HAP-1 (cell line): ENCODE measurements at regions not wholly inside any gene's neighbourhood (a gene's known extent, or its start where the extent isn't known, plus 50 kb on each side); places are given as distances from the start of the nearest gene placed in this dataset.
"Not testable (repeated sequence)": the region's sequence is repeated elsewhere in the genome, so short reads cannot be mapped to it uniquely, and the experiment has no call there.

Experiments used
- DNase-seq, 2 experiments: peaks; one replicate each; pipeline ENCODE4 v3.0.0-alpha.2; 2016 to 2020; ENCODE audit warnings: low spot score in 2 of 2
- H3K27me3 ChIP-seq: fragments of 250-450 bp; sonication (Bioruptor Pico); 2 replicates; pipeline ENCODE4 v1.5.1; 2020; ENCODE audit warnings: low read depth, mild to moderate bottlenecking, moderate library complexity
- H3K36me3 ChIP-seq: fragments of 250-450 bp; sonication (Bioruptor Pico); replicated peaks from 2 replicates; pipeline ENCODE4 v1.5.1; 2020; ENCODE audit warnings: mild to moderate bottlenecking
- H3K4me1 ChIP-seq: fragments of 250-450 bp; sonication (Bioruptor Pico); 2 replicates; pipeline ENCODE4 v1.5.1; 2020; ENCODE audit warnings: mild to moderate bottlenecking
- H3K4me3 ChIP-seq: fragments of 250-450 bp; sonication (Bioruptor Pico); 2 replicates; pipeline ENCODE4 v1.5.1; 2020; ENCODE audit warnings: mild to moderate bottlenecking, moderate library complexity
- H3K9me3 ChIP-seq: fragments of 250-450 bp; sonication (Bioruptor Pico); 2 replicates; pipeline ENCODE4 v1.5.1; 2020; ENCODE audit warnings: mild to moderate bottlenecking, moderate library complexity
- in situ Hi-C: fragments of 300-500 bp; cut with MboI; formaldehyde crosslinking; loops from 3 replicates; pipeline ENCODE4 v1.14.3; 2020; ENCODE audit warnings: low sequenced_read_pairs, inconsistent platforms, mixed read lengths

DNA sequence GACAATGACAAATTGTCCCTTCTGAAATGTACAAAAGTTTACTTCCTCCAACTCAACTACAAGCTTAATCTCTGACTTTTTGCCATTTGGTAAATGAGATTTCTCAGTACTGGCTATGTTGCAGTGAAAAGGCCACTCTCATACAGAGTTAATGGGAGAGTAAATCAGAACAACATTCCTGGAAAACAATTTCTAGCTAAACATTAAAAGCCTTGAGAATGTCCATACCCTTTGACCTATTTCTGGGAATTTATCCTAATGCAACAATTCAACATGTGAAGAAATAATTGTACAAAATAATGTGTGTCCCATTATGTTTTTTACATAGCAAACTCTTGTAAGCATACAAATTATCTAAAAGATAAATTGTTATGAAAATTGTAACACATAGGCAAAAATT lies 56.3 kb upstream of the SPEF2 start:
- H3K27me3 ChIP-seq = no peaks in the 10 kb centered on the region
- H3K4me1 ChIP-seq = no peaks in the 10 kb centered on the region
- H3K9me3 ChIP-seq = no peaks in the 10 kb centered on the region; the same call in 1 of the 2 replicates
- no peaks in the 10 kb centered on the region for H3K36me3 ChIP-seq
- in situ Hi-C loops = no loop called here
- no peak for DNase-seq
- H3K4me3 ChIP-seq = no peak overlapping the region

GRCh38 chr5:35557748-35558147 lies 59.9 kb upstream of the SPEF2 start:
- Histone ChIP-seq H3K27me3 (no peaks in the 10 kb centered on the region), H3K4me1 (no peaks in the 10 kb centered on the region), H3K4me3 (no peak overlapping the region), H3K9me3 (no peaks in the 10 kb centered on the region; the same call in 1 of the 2 replicates), H3K36me3 (no peaks in the 10 kb centered on the region)
- no peak for DNase-seq
- in situ Hi-C loops = no loop called here

- no peak for DNase-seq
- no peaks in the 10 kb centered on the region for H3K36me3 ChIP-seq
- H3K9me3 ChIP-seq = no peaks in the 10 kb centered on the region; the same call in 1 of the 2 replicates
- H3K4me1 ChIP-seq = no peaks in the 10 kb centered on the region
- no peaks in the 10 kb centered on the region for H3K27me3 ChIP-seq
- in situ Hi-C loops = no loop called here
- H3K4me3 ChIP-seq = no peak overlapping the region
Measured at GRCh38 chr5:35557199-35557598, 60.5 kb upstream of the SPEF2 start.

DNA sequence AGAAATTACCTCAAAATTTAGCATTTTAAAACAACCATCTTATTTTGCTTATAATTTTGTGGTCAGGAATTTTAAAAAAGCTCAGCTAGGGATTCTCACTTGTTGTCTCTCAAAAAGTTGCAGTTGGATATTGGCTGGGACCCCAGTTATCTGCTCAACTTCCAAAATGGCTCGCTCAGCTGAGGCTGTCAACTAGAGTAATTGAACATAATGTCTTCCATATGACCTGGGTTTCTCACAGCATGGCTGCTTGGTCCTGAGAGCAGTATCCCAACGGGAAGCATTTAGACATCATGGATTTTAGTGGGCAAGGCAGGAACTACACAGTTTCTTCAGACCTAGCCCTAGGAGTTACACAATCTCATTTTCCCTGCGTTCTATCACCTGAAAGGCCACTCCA lies 63.6 kb upstream of the SPEF2 start:
- H3K4me1 ChIP-seq = no peaks in the 10 kb centered on the region
- no peak overlapping the region for H3K4me3 ChIP-seq
- no peaks in the 10 kb centered on the region for H3K27me3 ChIP-seq
- no peaks in the 10 kb centered on the region; the same call in 1 of the 2 replicates for H3K9me3 ChIP-seq
- H3K36me3 ChIP-seq = no peaks in the 10 kb centered on the region
- DNase-seq = no peak
- in situ Hi-C loops = no loop called here

GRCh38 chr5:35545190-35545589 lies 72.5 kb upstream of the SPEF2 start:
- H3K4me3 ChIP-seq = no peak overlapping the region
- in situ Hi-C loops = no loop called here
- H3K27me3 ChIP-seq = peaks cover 5% of the 10 kb centered on the region; the same call in 1 of the 2 replicates
- H3K36me3 ChIP-seq = no peaks in the 10 kb centered on the region
- H3K9me3 ChIP-seq = no peaks in the 10 kb centered on the region
- no peaks in the 10 kb centered on the region for H3K4me1 ChIP-seq
- DNase-seq = no peak

GRCh38 chr5:35543408-35543807 lies 74.3 kb upstream of the SPEF2 start:
- H3K9me3 ChIP-seq = no peaks in the 10 kb centered on the region
- peaks cover 5% of the 10 kb centered on the region; the same call in 1 of the 2 replicates for H3K27me3 ChIP-seq
- H3K4me3 ChIP-seq = no peak overlapping the region
- no peaks in the 10 kb centered on the region for H3K4me1 ChIP-seq
- DNase-seq = no peak
- no peaks in the 10 kb centered on the region for H3K36me3 ChIP-seq
- in situ Hi-C loops = no loop called here

DNA sequence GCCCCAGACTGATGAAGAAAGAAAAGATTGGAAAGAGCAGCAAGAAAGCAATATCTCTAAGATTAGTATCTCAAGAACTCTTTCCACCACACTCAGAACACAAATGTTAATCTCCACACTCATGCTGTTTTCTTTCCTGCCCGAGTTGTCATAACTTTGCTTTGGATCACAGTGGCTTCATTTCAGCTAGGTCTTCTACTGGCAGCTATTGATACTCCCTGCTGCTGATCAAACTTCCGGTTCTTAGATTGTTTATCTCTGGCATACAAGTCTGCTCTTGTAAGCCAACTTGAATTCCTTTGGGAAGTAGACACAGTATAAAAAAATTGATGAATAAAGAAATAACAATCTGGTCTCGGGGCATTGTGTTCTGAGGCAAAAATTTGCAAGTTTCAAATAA lies 77.7 kb upstream of the SPEF2 start:
- no peak for DNase-seq
- no peaks in the 10 kb centered on the region for H3K4me1 ChIP-seq
- no peaks in the 10 kb centered on the region for H3K36me3 ChIP-seq
- H3K27me3 ChIP-seq = peaks cover 5% of the 10 kb centered on the region; the same call in 1 of the 2 replicates
- no peaks in the 10 kb centered on the region for H3K9me3 ChIP-seq
- H3K4me3 ChIP-seq = no peak overlapping the region
- in situ Hi-C loops = no loop called here

- no peaks in the 10 kb centered on the region for H3K36me3 ChIP-seq
- in situ Hi-C loops = no loop called here
- no peaks in the 10 kb centered on the region for H3K4me1 ChIP-seq
- peaks cover 5% of the 10 kb centered on the region; the same call in 1 of the 2 replicates for H3K27me3 ChIP-seq
- H3K9me3 ChIP-seq = no peaks in the 10 kb centered on the region
- no peak for DNase-seq
- H3K4me3 ChIP-seq = no peak overlapping the region
Measured at GRCh38 chr5:35538198-35538931, 79.3 kb upstream of the SPEF2 start.

DNA sequence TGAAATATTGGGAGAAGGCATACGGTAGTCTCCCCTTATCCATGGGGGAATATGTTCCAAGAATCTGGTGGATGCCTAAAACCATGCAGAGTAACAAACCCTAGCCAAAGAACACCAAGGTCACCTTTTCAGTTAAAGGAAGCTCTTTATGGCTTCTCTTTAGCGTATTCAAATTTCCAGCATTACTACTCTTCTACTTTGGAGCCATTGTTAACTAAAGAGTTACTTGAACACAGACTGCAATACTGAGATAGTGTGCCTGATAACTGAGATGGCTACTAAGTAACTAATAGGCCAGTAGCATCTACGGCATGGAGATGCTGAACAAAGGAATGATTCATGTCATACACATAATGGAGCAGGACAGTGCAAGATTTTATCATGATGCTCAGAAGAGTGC lies 84.5 kb upstream of the SPEF2 start:
- Histone ChIP-seq H3K36me3 (no peaks in the 10 kb centered on the region), H3K4me3 (no peak overlapping the region), H3K4me1 (no peaks in the 10 kb centered on the region), H3K9me3 (no peaks in the 10 kb centered on the region), H3K27me3 (no peaks in the 10 kb centered on the region)
- in situ Hi-C loops = no loop called here
- DNase-seq = no peak

- H3K4me1 ChIP-seq, H3K9me3 ChIP-seq, H3K27me3 ChIP-seq, DNase-seq, H3K4me3 ChIP-seq, in situ Hi-C loops, H3K36me3 ChIP-seq: not testable (repeated sequence)
Measured at GRCh38 chr5:35531553-35531952, 86.1 kb upstream of the SPEF2 start.

GRCh38 chr5:35518104-35518503 lies 99.6 kb upstream of the SPEF2 start:
- Histone ChIP-seq H3K4me3 (no peak overlapping the region), H3K36me3 (no peaks in the 10 kb centered on the region), H3K9me3 (no peaks in the 10 kb centered on the region), H3K4me1 (no peaks in the 10 kb centered on the region), H3K27me3 (peaks cover 3% of the 10 kb centered on the region; the same call in 1 of the 2 replicates)
- in situ Hi-C loops = no loop called here
- DNase-seq = no peak

DNA sequence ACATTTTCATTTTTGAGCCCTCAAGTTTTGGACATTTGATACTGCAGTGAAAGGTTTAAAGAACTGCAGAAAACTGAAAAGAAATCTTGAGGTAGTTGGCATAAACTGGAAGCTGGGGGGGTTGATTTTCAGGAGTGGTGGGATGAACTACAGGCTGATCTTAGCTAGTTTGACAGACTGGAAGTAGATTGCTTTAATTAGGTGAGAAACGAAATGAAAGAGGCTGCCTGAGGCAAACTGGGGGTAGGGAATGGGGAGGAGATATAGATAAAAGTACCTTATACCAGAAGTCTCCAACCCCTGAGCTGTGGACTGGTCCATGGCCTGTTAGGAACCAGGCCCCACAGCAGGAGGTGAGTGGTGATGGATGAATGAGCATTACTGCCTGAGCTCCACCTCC lies 101.4 kb upstream of the SPEF2 start:
- Histone ChIP-seq H3K9me3 (no peaks in the 10 kb centered on the region), H3K4me3 (no peak overlapping the region), H3K36me3 (no peaks in the 10 kb centered on the region), H3K4me1 (no peaks in the 10 kb centered on the region), H3K27me3 (peaks cover 3% of the 10 kb centered on the region; the same call in 1 of the 2 replicates)
- in situ Hi-C loops = no loop called here
- DNase-seq = no peak

GRCh38 chr5:35513612-35514011 lies 104.1 kb upstream of the SPEF2 start:
- Histone ChIP-seq H3K36me3 (no peaks in the 10 kb centered on the region), H3K9me3 (no peaks in the 10 kb centered on the region), H3K4me1 (no peaks in the 10 kb centered on the region), H3K27me3 (peaks cover 3% of the 10 kb centered on the region; the same call in 1 of the 2 replicates), H3K4me3 (no peak overlapping the region)
- in situ Hi-C loops = no loop called here
- DNase-seq = no peak

GRCh38 chr5:35502206-35502605 lies 115.5 kb upstream of the SPEF2 start:
- no peaks in the 10 kb centered on the region for H3K36me3 ChIP-seq
- no peaks in the 10 kb centered on the region for H3K27me3 ChIP-seq
- in situ Hi-C loops = no loop called here
- H3K4me1 ChIP-seq = no peaks in the 10 kb centered on the region
- no peak for DNase-seq
- H3K9me3 ChIP-seq = peaks cover 3% of the 10 kb centered on the region; the same call in 1 of the 2 replicates
- no peak overlapping the region for H3K4me3 ChIP-seq

DNA sequence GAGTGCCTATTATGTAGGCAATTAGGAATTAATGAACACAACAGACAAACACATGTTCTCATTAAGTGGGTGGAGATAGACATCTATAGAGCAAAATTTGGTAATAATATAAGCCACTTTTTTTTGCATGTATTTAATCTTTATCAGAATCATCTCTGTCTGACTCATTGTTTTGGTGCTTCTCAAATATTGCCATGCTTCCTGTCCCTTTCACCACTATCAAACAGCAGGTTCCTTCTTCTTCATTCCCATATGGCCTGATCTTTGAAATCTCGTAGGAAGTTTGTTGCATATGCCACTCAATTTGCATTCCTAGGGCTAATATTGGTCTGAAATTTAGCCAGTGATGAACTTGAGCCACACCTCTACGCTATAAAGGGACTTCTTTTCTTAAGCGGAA lies 128.9 kb upstream of the SPEF2 start:
- in situ Hi-C loops = no loop called here
- Histone ChIP-seq H3K27me3 (no peaks in the 10 kb centered on the region), H3K4me3 (no peak overlapping the region), H3K36me3 (no peaks in the 10 kb centered on the region), H3K4me1 (peaks cover 5% of the 10 kb centered on the region; the same call in 1 of the 2 replicates), H3K9me3 (no peaks in the 10 kb centered on the region)
- no peak for DNase-seq
